ENCODE measurements at regions not wholly inside any gene's neighbourhood (a gene's known extent, or its start where the extent isn't known, plus 50 kb on each side); places are given as distances from the start of the nearest gene placed in this dataset.

- H3K9me3 ChIP-seq (ENCODE audit: control insufficient read depth, low read length), result peaks cover 1% of the 10 kb centered on the region
- H3K36me3 ChIP-seq (ENCODE audit: control insufficient read depth in 1 of 2, insufficient read depth in 2 of 2, low read length in 1 of 2), result no peaks in the 10 kb centered on the region
- 5% methylated on average over 5 of the region's 5 CpGs for WGBS, 2 donors
- intact Hi-C loops (cut with DNase I), result no loop called here
- H3K27me3 ChIP-seq (ENCODE audit: control insufficient read depth in 1 of 2, insufficient read depth in 2 of 2, low read length in 1 of 2), result no peaks in the 10 kb centered on the region
- ATAC-seq (ENCODE audit: low FRiP score) (no peak), DNase-seq (no peak)
- no peaks in the 10 kb centered on the region for H3K4me1 ChIP-seq (ENCODE audit: control insufficient read depth in 1 of 2, insufficient read depth in 2 of 2, low read length in 2 of 2)
- no peak overlapping the region for H3K4me3 ChIP-seq (ENCODE audit: low read length in 2 of 2)
- no peak overlapping the region for H3K27ac ChIP-seq (ENCODE audit: low read depth in 1 of 2, low read length in 2 of 2)
Measured at GRCh38 chr1:208298593-208299269, 54.5 kb upstream of the PLXNA2 start.

- DNase-seq (no peak), ATAC-seq (ENCODE audit: low FRiP score) (no peak)
- no peaks in the 10 kb centered on the region for H3K36me3 ChIP-seq (ENCODE audit: control insufficient read depth in 1 of 2, insufficient read depth in 2 of 2, low read length in 1 of 2)
- H3K4me3 ChIP-seq (ENCODE audit: low read length in 2 of 2), result no peak overlapping the region
- 64 to 70% methylated on average over 7 of the region's 7 CpGs for WGBS, 2 donors
- no peaks in the 10 kb centered on the region for H3K4me1 ChIP-seq (ENCODE audit: control insufficient read depth in 1 of 2, insufficient read depth in 2 of 2, low read length in 2 of 2)
- no peaks in the 10 kb centered on the region for H3K27me3 ChIP-seq (ENCODE audit: control insufficient read depth in 1 of 2, insufficient read depth in 2 of 2, low read length in 1 of 2)
- intact Hi-C loops (cut with DNase I), result no loop called here
- H3K9me3 ChIP-seq (ENCODE audit: control insufficient read depth, low read length), result no peaks in the 10 kb centered on the region
- no peak overlapping the region for H3K27ac ChIP-seq (ENCODE audit: low read depth in 1 of 2, low read length in 2 of 2)
Measured at GRCh38 chr1:208300084-208300770, 56.0 kb upstream of the PLXNA2 start.

GRCh38 chr1:208302699-208303238 is 58.6 kb upstream of the PLXNA2 start:
- Histone ChIP-seq H3K27ac (ENCODE audit: low read depth in 1 of 2, low read length in 2 of 2) (no peak overlapping the region), H3K36me3 (ENCODE audit: control insufficient read depth in 1 of 2, insufficient read depth in 2 of 2, low read length in 1 of 2) (no peaks in the 10 kb centered on the region), H3K9me3 (ENCODE audit: control insufficient read depth, low read length) (no peaks in the 10 kb centered on the region), H3K27me3 (ENCODE audit: control insufficient read depth in 1 of 2, insufficient read depth in 2 of 2, low read length in 1 of 2) (no peaks in the 10 kb centered on the region), H3K4me1 (ENCODE audit: control insufficient read depth in 1 of 2, insufficient read depth in 2 of 2, low read length in 2 of 2) (no peaks in the 10 kb centered on the region), H3K4me3 (ENCODE audit: low read length in 2 of 2) (no peak overlapping the region)
- intact Hi-C loops (cut with DNase I), result no loop called here
- WGBS, 2 donors, result 96% methylated on average over 4 of the region's 4 CpGs
- ATAC-seq (ENCODE audit: low FRiP score) (no peak), DNase-seq (no peak)

GRCh38 chr1:208303743-208304712 is 59.8 kb upstream of the PLXNA2 start:
- DNase-seq (no peak), ATAC-seq (ENCODE audit: low FRiP score) (no peak)
- H3K36me3 ChIP-seq (ENCODE audit: control insufficient read depth in 1 of 2, insufficient read depth in 2 of 2, low read length in 1 of 2), result no peaks in the 10 kb centered on the region
- intact Hi-C loops (cut with DNase I), result no loop called here
- WGBS, 2 donors, result 72 to 84% methylated on average over 8 of the region's 8 CpGs
- H3K4me3 ChIP-seq (ENCODE audit: low read length in 2 of 2), result no peak overlapping the region
- H3K9me3 ChIP-seq (ENCODE audit: control insufficient read depth, low read length), result no peaks in the 10 kb centered on the region
- H3K4me1 ChIP-seq (ENCODE audit: control insufficient read depth in 1 of 2, insufficient read depth in 2 of 2, low read length in 2 of 2), result no peaks in the 10 kb centered on the region
- H3K27ac ChIP-seq (ENCODE audit: low read depth in 1 of 2, low read length in 2 of 2), result no peak overlapping the region
- no peaks in the 10 kb centered on the region for H3K27me3 ChIP-seq (ENCODE audit: control insufficient read depth in 1 of 2, insufficient read depth in 2 of 2, low read length in 1 of 2)

GRCh38 chr1:208308221-208308620 is 64.0 kb upstream of the PLXNA2 start:
- DNase-seq (no peak), ATAC-seq (ENCODE audit: low FRiP score) (no peak)
- Histone ChIP-seq H3K27ac (ENCODE audit: low read depth in 1 of 2, low read length in 2 of 2) (no peak overlapping the region), H3K4me1 (ENCODE audit: control insufficient read depth in 1 of 2, insufficient read depth in 2 of 2, low read length in 2 of 2) (no peaks in the 10 kb centered on the region), H3K9me3 (ENCODE audit: control insufficient read depth, low read length) (no peaks in the 10 kb centered on the region), H3K27me3 (ENCODE audit: control insufficient read depth in 1 of 2, insufficient read depth in 2 of 2, low read length in 1 of 2) (no peaks in the 10 kb centered on the region), H3K4me3 (ENCODE audit: low read length in 2 of 2) (no peak overlapping the region), H3K36me3 (ENCODE audit: control insufficient read depth in 1 of 2, insufficient read depth in 2 of 2, low read length in 1 of 2) (no peaks in the 10 kb centered on the region)
- intact Hi-C loops (cut with DNase I), result no loop called here
- WGBS, 2 donors, result 87 to 93% methylated on average over 3 of the region's 3 CpGs

- H3K4me3 ChIP-seq (ENCODE audit: low read length in 2 of 2), result no peak overlapping the region
- H3K4me1 ChIP-seq (ENCODE audit: control insufficient read depth in 1 of 2, insufficient read depth in 2 of 2, low read length in 2 of 2), result no peaks in the 10 kb centered on the region
- no peak for ATAC-seq (ENCODE audit: low FRiP score)
- WGBS, 2 donors, result 86 to 93% methylated on average over 7 of the region's 7 CpGs
- no peaks in the 10 kb centered on the region for H3K9me3 ChIP-seq (ENCODE audit: control insufficient read depth, low read length)
- no peak for DNase-seq
- H3K27ac ChIP-seq (ENCODE audit: low read depth in 1 of 2, low read length in 2 of 2), result no peak overlapping the region
- intact Hi-C loops (cut with DNase I), result no loop called here
- no peaks in the 10 kb centered on the region for H3K36me3 ChIP-seq (ENCODE audit: control insufficient read depth in 1 of 2, insufficient read depth in 2 of 2, low read length in 1 of 2)
- H3K27me3 ChIP-seq (ENCODE audit: control insufficient read depth in 1 of 2, insufficient read depth in 2 of 2, low read length in 1 of 2), result no peaks in the 10 kb centered on the region
Measured at GRCh38 chr1:208309771-208310170, 65.6 kb upstream of the PLXNA2 start.

GRCh38 chr1:208312706-208313105 is 68.5 kb upstream of the PLXNA2 start:
- DNase-seq, result no peak
- Histone ChIP-seq H3K27me3 (ENCODE audit: control insufficient read depth in 1 of 2, insufficient read depth in 2 of 2, low read length in 1 of 2) (no peaks in the 10 kb centered on the region), H3K4me3 (ENCODE audit: low read length in 2 of 2) (no peak overlapping the region), H3K9me3 (ENCODE audit: control insufficient read depth, low read length) (no peaks in the 10 kb centered on the region), H3K4me1 (ENCODE audit: control insufficient read depth in 1 of 2, insufficient read depth in 2 of 2, low read length in 2 of 2) (no peaks in the 10 kb centered on the region), H3K27ac (ENCODE audit: low read depth in 1 of 2, low read length in 2 of 2) (no peak overlapping the region), H3K36me3 (ENCODE audit: control insufficient read depth in 1 of 2, insufficient read depth in 2 of 2, low read length in 1 of 2) (no peaks in the 10 kb centered on the region)
- ATAC-seq (ENCODE audit: low FRiP score), result no peak
- intact Hi-C loops (cut with DNase I), result no loop called here

- no peak for ATAC-seq (ENCODE audit: low FRiP score)
- 94 to 99% methylated on average over 2 of the region's 2 CpGs for WGBS, 2 donors
- no peak overlapping the region for H3K4me3 ChIP-seq (ENCODE audit: low read length in 2 of 2)
- no peaks in the 10 kb centered on the region for H3K36me3 ChIP-seq (ENCODE audit: control insufficient read depth in 1 of 2, insufficient read depth in 2 of 2, low read length in 1 of 2)
- DNase-seq, result no peak
- H3K9me3 ChIP-seq (ENCODE audit: control insufficient read depth, low read length), result no peaks in the 10 kb centered on the region
- H3K27ac ChIP-seq (ENCODE audit: low read depth in 1 of 2, low read length in 2 of 2), result no peak overlapping the region
- H3K27me3 ChIP-seq (ENCODE audit: control insufficient read depth in 1 of 2, insufficient read depth in 2 of 2, low read length in 1 of 2), result no peaks in the 10 kb centered on the region
- intact Hi-C loops (cut with DNase I), result no loop called here
- H3K4me1 ChIP-seq (ENCODE audit: control insufficient read depth in 1 of 2, insufficient read depth in 2 of 2, low read length in 2 of 2), result no peaks in the 10 kb centered on the region
Measured at GRCh38 chr1:208314431-208314830, 70.2 kb upstream of the PLXNA2 start.
